ENCODE measurements at regions not wholly inside any gene's neighbourhood (a gene's known extent, or its start where the extent isn't known, plus 50 kb on each side); places are given as distances from the start of the nearest gene placed in this dataset.

- no peaks in the 10 kb centered on the region for H3K36me3 ChIP-seq
- H3K27me3 ChIP-seq = peaks cover 0 to 12% (median 0%) of the 10 kb centered on the region in 9 donors
- H3K4me3 ChIP-seq = no peak overlapping the region
- DNase-seq (no peak), ATAC-seq (no peak)
- WGBS, 4 donors = 81 to 84% (median 84%) methylated on average over 19 of the region's 19 CpGs
- no peak for TF ChIP-seq CTCF (IDR thresholded peaks at IDR 0.05)
- TF ChIP-seq POLR2A (IDR thresholded peaks at IDR 0.05) = no peak
- intact Hi-C loops (cut with DNase I) = no loop called here
- H3K9me3 ChIP-seq = peaks cover 0 to 3% (median 0%) of the 10 kb centered on the region in 12 donors
- H3K4me1 ChIP-seq = no peaks in the 10 kb centered on the region
- H3K27ac ChIP-seq = no peak overlapping the region
Observed at GRCh38 chr13:111546921-111547675, 226.7 kb downstream of the TEX29 start.

GRCh38 chr13:111547726-111548273 lies 227.4 kb downstream of the TEX29 start:
- WGBS, 4 donors = 87 to 91% (median 90%) methylated on average over 27 to 40 of the region's 40 CpGs

GRCh38 chr13:111548301-111548700 lies 227.9 kb downstream of the TEX29 start:
- peaks cover 0 to 10% (median 0%) of the 10 kb centered on the region in 9 donors for H3K27me3 ChIP-seq
- TF ChIP-seq POLR2A (IDR thresholded peaks at IDR 0.05) = no peak
- no peak for TF ChIP-seq CTCF (IDR thresholded peaks at IDR 0.05)

More at GRCh38 chr13:111547726-111548273, 227.4 kb downstream of the TEX29 start:
- no peak for TF ChIP-seq POLR2A (IDR thresholded peaks at IDR 0.05)
- no peak for TF ChIP-seq CTCF (IDR thresholded peaks at IDR 0.05)
- Histone ChIP-seq H3K27me3 (peaks cover 0 to 10% (median 0%) of the 10 kb centered on the region in 9 donors), H3K4me3 (no peak overlapping the region), H3K36me3 (no peaks in the 10 kb centered on the region), H3K27ac (no peak overlapping the region), H3K9me3 (peaks cover 0 to 4% (median 0%) of the 10 kb centered on the region in 12 donors), H3K4me1 (no peaks in the 10 kb centered on the region)
- DNase-seq (no peak), ATAC-seq (no peak)
- intact Hi-C loops (cut with DNase I) = no loop called here

GRCh38 chr13:111548805-111549204 lies 228.4 kb downstream of the TEX29 start:
- Histone ChIP-seq H3K36me3 (no peaks in the 10 kb centered on the region), H3K4me3 (no peak overlapping the region), H3K9me3 (peaks cover 0 to 4% (median 0%) of the 10 kb centered on the region in 12 donors), H3K27ac (no peak overlapping the region), H3K27me3 (peaks cover 0 to 8% (median 0%) of the 10 kb centered on the region in 9 donors), H3K4me1 (no peaks in the 10 kb centered on the region)
- no peak for TF ChIP-seq POLR2A (IDR thresholded peaks at IDR 0.05)
- no peak for TF ChIP-seq CTCF (IDR thresholded peaks at IDR 0.05)
- no peak for ATAC-seq
- WGBS, 4 donors = 83 to 86% (median 85%) methylated on average over 10 of the region's 10 CpGs
- intact Hi-C loops (cut with DNase I) = no loop called here
- no peak for DNase-seq

More at GRCh38 chr13:111548301-111548700, 227.9 kb downstream of the TEX29 start:
- no peaks in the 10 kb centered on the region for H3K4me1 ChIP-seq
- intact Hi-C loops (cut with DNase I) = no loop called here
- 89 to 91% (median 90%) methylated on average over 25 of the region's 25 CpGs for WGBS, 4 donors
- H3K4me3 ChIP-seq = no peak overlapping the region
- H3K27ac ChIP-seq = no peak overlapping the region
- no peaks in the 10 kb centered on the region for H3K36me3 ChIP-seq
- ATAC-seq (no peak), DNase-seq (no peak)
- peaks cover 0 to 4% (median 0%) of the 10 kb centered on the region in 12 donors for H3K9me3 ChIP-seq
